Upper lobe of left lung (tissue), 6 donors: ENCODE measurements at regions not wholly inside any gene's neighbourhood (a gene's known extent, or its start where the extent isn't known, plus 50 kb on each side); places are given as distances from the start of the nearest gene placed in this dataset.

Experiments
- ATAC-seq, 2 donors: fragments of 200-7000 bp; cut with Tn5 transposase; one replicate each; pipeline ENCODE4 v1.9.1; 2022; ENCODE audit warnings: mild to moderate bottlenecking in 2 of 2, moderate library complexity in 2 of 2; ENCODE audit not compliant: low FRiP score in 2 of 2
- DNase-seq, 2 donors: peaks; one replicate each; pipeline ENCODE4 v3.0.0-alpha.2; 2019 to 2020
- H3K27ac ChIP-seq, 4 donors: fragments of 200-600 bp; sonication (generic); one replicate each; pipeline ENCODE4 v1.5.1; 2016 to 2019
- H3K27me3 ChIP-seq, 4 donors: fragments of 200-600 bp; sonication (generic); one replicate each; pipeline ENCODE4 v1.5.1; 2017 to 2019
- H3K36me3 ChIP-seq, 4 donors: fragments of 200-600 bp; sonication (generic); one replicate each; pipeline ENCODE4 v1.5.1; 2016 to 2019
- H3K4me1 ChIP-seq, 4 donors: fragments of 200-600 bp; sonication (generic); one replicate each; pipeline ENCODE4 v1.5.1; 2018 to 2019
- H3K4me3 ChIP-seq, 4 donors: fragments of 200-600 bp; sonication (generic); one replicate each; pipeline ENCODE4 v1.5.1; 2017 to 2019; ENCODE audit warnings: mild to moderate bottlenecking in 2 of 4, moderate library complexity in 1 of 4
- H3K9me3 ChIP-seq, 4 donors: fragments of 200-600 bp; sonication (generic); one replicate each; pipeline ENCODE4 v1.5.1; 2018 to 2019
- CTCF ChIP-seq, 6 experiments: fragments of 450-650 bp in 4 of 6; fragments of 200-600 bp in 2 of 6; sonication (generic) in 2 of 6; IDR thresholded peaks; one replicate each; pipeline ENCODE4 v1.5.1; 2016 to 2019; ENCODE audit warnings: antibody characterized with exemption in 6 of 6
- EP300 ChIP-seq, 4 donors: sonication (generic); formaldehyde crosslinking; IDR thresholded peaks; one replicate each; pipeline ENCODE4 v1.5.1; 2017; ENCODE audit warnings: antibody characterized with exemption in 4 of 4, control low read depth in 2 of 4
- POLR2A ChIP-seq, 4 donors: fragments of 450-650 bp; IDR thresholded peaks; one replicate each; pipeline ENCODE4 v1.5.1; 2016 to 2017; ENCODE audit warnings: antibody characterized with exemption in 4 of 4, mild to moderate bottlenecking in 2 of 4
- POLR2AphosphoS5 ChIP-seq, 2 donors: sonication (generic); formaldehyde crosslinking; IDR thresholded peaks; one replicate each; pipeline ENCODE4 v1.5.1; 2017; ENCODE audit warnings: antibody characterized with exemption in 2 of 2
- WGBS, 2 donors: methylation state at CpG; one replicate each; pipeline ENCODE4 v1.1.5; 2017 to 2018; 5-methylcytosine and 5-hydroxymethylcytosine counted together
- donor health status: DM: no; HTN: no; CAD: no; lungs with moderate emphysema.
- donor health status: DM: no; HTN: yes; CAD: no; lungs with severe emphysema.

GRCh38 chr2:212945526-212945925 lies 205.9 kb downstream of the IKZF2 start:
- Histone ChIP-seq H3K4me3 (no peak overlapping the region), H3K27ac (no peak overlapping the region), H3K4me1 (no peaks in the 10 kb centered on the region), H3K9me3 (no peaks in the 10 kb centered on the region), H3K36me3 (no peaks in the 10 kb centered on the region), H3K27me3 (no peaks in the 10 kb centered on the region)
- ATAC-seq (no peak), DNase-seq (no peak)
- TF ChIP-seq POLR2A (IDR thresholded peaks at IDR 0.05): no peak
- TF ChIP-seq POLR2AphosphoS5 (IDR thresholded peaks at IDR 0.05): no peak
- TF ChIP-seq CTCF (IDR thresholded peaks at IDR 0.05): no peak
- TF ChIP-seq EP300 (IDR thresholded peaks at IDR 0.05): no peak
- WGBS, 2 donors: 61 to 76% methylated on average over 3 of the region's 3 CpGs

- H3K4me1 ChIP-seq: no peaks in the 10 kb centered on the region
- WGBS, 2 donors: 77 to 78% methylated on average over 3 of the region's 3 CpGs
- H3K4me3 ChIP-seq: no peak overlapping the region
- no peaks in the 10 kb centered on the region for H3K27me3 ChIP-seq
- H3K9me3 ChIP-seq: no peaks in the 10 kb centered on the region
- TF ChIP-seq POLR2AphosphoS5 (IDR thresholded peaks at IDR 0.05): no peak
- no peak for TF ChIP-seq POLR2A (IDR thresholded peaks at IDR 0.05)
- no peak for TF ChIP-seq EP300 (IDR thresholded peaks at IDR 0.05)
- no peak for TF ChIP-seq CTCF (IDR thresholded peaks at IDR 0.05)
- H3K27ac ChIP-seq: no peak overlapping the region
- no peaks in the 10 kb centered on the region for H3K36me3 ChIP-seq
- ATAC-seq (no peak), DNase-seq (no peak)
Measured at GRCh38 chr2:212943351-212943750, 208.1 kb downstream of the IKZF2 start.

- no peaks in the 10 kb centered on the region for H3K27me3 ChIP-seq
- no peak overlapping the region for H3K4me3 ChIP-seq
- H3K4me1 ChIP-seq: no peaks in the 10 kb centered on the region
- no peak overlapping the region for H3K27ac ChIP-seq
- no peaks in the 10 kb centered on the region for H3K36me3 ChIP-seq
- no peaks in the 10 kb centered on the region for H3K9me3 ChIP-seq
- ATAC-seq (no peak), DNase-seq (no peak)
- no peak for TF ChIP-seq EP300 (IDR thresholded peaks at IDR 0.05)
- TF ChIP-seq POLR2A (IDR thresholded peaks at IDR 0.05): no peak
- TF ChIP-seq CTCF (IDR thresholded peaks at IDR 0.05): no peak
- TF ChIP-seq POLR2AphosphoS5 (IDR thresholded peaks at IDR 0.05): no peak
- 66 to 80% methylated on average over 2 of the region's 2 CpGs for WGBS, 2 donors
Measured at GRCh38 chr2:212941361-212941760, 210.1 kb downstream of the IKZF2 start.

DNA sequence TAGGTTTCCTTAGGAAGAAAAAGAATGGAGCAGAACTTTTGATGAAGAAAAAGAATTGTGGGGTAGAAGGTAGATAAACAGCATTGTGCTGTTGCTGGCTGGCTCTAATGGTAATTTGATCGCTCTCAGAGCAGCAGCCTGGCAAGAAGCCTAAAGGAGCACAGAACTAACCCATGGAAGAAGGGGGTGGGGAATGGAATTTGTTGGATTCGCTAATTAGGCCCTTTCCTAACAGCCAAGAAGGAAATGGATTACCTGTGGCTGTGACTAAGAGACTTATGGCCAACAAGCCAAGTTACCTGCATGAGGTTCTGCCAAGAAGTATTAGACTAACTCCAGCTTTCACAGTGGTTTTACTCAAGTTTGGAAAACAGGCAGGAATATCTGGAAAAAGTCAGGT lies 210.6 kb downstream of the IKZF2 start:
- no peaks in the 10 kb centered on the region for H3K4me1 ChIP-seq
- DNase-seq (peak in 1 of 2 donors; percentile 61), ATAC-seq (peak; percentile 26 to 53)
- no peak overlapping the region for H3K27ac ChIP-seq
- no peaks in the 10 kb centered on the region for H3K9me3 ChIP-seq
- 37 to 43% methylated on average over 2 of the region's 2 CpGs for WGBS, 2 donors
- H3K4me3 ChIP-seq: no peak overlapping the region
- H3K27me3 ChIP-seq: no peaks in the 10 kb centered on the region
- TF ChIP-seq POLR2A (IDR thresholded peaks at IDR 0.05) (no peak), CTCF (IDR thresholded peaks at IDR 0.05) (no peak), POLR2AphosphoS5 (IDR thresholded peaks at IDR 0.05) (no peak), EP300 (IDR thresholded peaks at IDR 0.05) (no peak)
- no peaks in the 10 kb centered on the region for H3K36me3 ChIP-seq

DNA sequence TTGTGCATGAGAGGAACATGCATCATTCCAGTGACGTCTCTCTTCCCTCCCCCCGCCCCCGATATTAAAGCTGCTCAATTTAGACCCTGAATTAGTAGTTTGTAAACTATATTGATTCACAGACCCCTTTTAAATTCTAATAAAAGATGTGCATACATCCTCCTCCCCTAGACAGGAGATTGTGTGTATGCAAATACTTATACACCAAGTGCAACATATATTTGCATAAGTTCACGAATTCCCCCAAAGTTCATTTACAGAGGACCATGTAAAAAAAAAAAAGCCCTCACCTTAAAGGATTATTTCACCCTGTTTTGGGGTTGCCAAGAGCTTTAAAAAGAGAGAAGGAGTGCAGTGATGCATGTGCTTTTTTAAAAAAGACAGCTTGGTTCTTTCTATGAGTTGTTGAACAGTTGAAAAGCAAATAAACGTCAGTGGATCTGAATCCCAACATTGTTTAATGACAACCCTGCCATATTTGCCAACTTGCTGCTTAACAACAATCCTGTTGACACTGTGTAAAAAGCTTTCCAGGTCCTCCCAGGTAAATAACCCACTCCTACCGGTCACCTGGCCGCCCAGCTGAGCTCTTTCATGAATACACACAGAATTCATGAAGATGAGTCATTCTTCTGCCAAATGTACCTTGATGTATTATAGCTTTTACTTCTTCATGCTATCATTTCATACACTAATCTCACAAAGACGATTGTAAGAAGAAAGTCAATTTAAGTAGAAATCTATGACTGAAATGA lies 211.5 kb downstream of the IKZF2 start:
- H3K27ac ChIP-seq: no peak overlapping the region
- no peak for TF ChIP-seq POLR2A (IDR thresholded peaks at IDR 0.05)
- no peak for TF ChIP-seq POLR2AphosphoS5 (IDR thresholded peaks at IDR 0.05)
- TF ChIP-seq EP300 (IDR thresholded peaks at IDR 0.05): no peak
- TF ChIP-seq CTCF (IDR thresholded peaks at IDR 0.05): no peak
- H3K27me3 ChIP-seq: no peaks in the 10 kb centered on the region
- H3K36me3 ChIP-seq: no peaks in the 10 kb centered on the region
- peak; percentile 31 to 78 for ATAC-seq
- no peaks in the 10 kb centered on the region for H3K9me3 ChIP-seq
- DNase-seq: peak in 1 of 2 donors; percentile 45
- H3K4me1 ChIP-seq: no peaks in the 10 kb centered on the region
- 55 to 59% methylated on average over 8 of the region's 8 CpGs for WGBS, 2 donors
- no peak overlapping the region for H3K4me3 ChIP-seq
